ENCODE measurements at regions not wholly inside any gene's neighbourhood (a gene's known extent, or its start where the extent isn't known, plus 50 kb on each side); places are given as distances from the start of the nearest gene placed in this dataset.

DNA sequence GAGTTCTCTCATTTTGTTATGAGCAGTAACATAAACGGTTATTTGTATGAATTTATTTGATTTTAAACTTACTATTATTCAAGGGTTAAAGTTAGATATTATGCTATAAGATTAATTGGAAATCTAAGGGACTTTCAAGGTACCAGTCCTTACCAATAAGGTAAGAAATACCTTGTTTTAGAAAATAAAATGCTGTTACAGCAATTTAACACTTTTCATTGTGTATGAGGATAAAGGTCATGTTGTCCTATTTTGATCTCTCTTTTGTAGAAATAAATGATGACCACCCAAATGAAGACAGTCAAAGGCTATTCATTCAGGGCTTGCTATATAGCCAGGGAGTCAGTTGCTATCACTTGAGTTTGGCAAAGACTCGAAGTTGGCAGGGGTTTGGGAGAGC lies 1185.9 kb upstream of the GOT2 start:
- Histone ChIP-seq H3K9ac (ENCODE audit: low read depth in 1 of 2, low read length in 2 of 2) (no peak overlapping the region), H3K9me3 (ENCODE audit: control insufficient read depth in 1 of 2, low read length in 2 of 2) (no peaks in the 10 kb centered on the region), H3K4me3 (ENCODE audit: low read depth in 1 of 2, low read length in 2 of 2) (no peak overlapping the region)

DNA sequence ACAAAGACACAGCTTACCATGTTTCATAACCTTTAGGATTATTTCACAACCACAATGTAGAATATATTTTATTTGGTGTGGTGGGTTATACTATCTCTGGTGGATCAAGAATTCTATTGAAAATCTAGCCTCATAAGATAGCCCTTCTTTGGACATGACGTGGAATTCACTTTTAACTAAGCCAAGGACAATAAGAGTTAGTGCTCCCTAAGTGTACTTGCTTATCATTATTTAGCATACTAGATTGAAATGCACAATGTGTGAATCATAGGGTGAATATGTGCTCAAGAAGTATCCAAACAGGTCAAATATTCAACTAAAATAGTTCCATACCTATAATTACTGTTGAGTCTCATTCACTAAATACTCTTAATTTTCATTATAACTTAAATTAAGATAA lies 1179.5 kb upstream of the GOT2 start:
- H3K27me3 ChIP-seq (ENCODE audit: control insufficient read depth in 1 of 2, insufficient read depth in 2 of 2, low read length in 2 of 2) = no peaks in the 10 kb centered on the region
- peaks cover 0 to 2% of the 10 kb centered on the region in 2 donors for H3K9me3 ChIP-seq (ENCODE audit: control insufficient read depth in 1 of 2, low read length in 2 of 2)
- H3K36me3 ChIP-seq (ENCODE audit: control insufficient read depth in 1 of 2, insufficient read depth in 2 of 2, low read length in 2 of 2) = no peaks in the 10 kb centered on the region

More for the DNA sequence above, 1185.9 kb upstream of the GOT2 start:
- Histone ChIP-seq H3K27ac (ENCODE audit: low read depth, low read length) (no peak overlapping the region), H3K36me3 (ENCODE audit: control insufficient read depth in 1 of 2, insufficient read depth in 2 of 2, low read length in 2 of 2) (no peaks in the 10 kb centered on the region), H3K27me3 (ENCODE audit: control insufficient read depth in 1 of 2, insufficient read depth in 2 of 2, low read length in 2 of 2) (no peaks in the 10 kb centered on the region), H3K4me1 (ENCODE audit: control insufficient read depth in 1 of 2, insufficient read depth in 2 of 2, low read length in 2 of 2) (no peaks in the 10 kb centered on the region)

DNA sequence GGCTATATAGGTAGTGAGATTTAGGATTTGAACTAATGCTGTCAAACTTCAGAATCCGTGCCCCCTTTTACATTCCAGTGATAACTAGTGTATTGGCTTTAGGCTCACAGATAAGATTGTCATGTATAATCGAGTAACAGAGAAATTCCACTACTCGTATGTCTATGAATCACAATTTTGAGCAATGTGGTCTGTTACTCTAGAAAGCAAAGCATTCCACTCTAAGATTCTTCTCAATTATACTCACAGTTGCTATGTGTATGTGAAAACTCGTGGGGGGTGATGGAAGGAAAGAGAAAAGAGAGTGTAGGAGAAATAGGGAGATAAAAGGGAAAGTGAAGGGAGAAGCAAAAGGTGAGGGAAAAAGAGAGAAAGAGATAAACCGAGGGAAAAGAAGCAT lies 1175.1 kb upstream of the GOT2 start:
- Histone ChIP-seq H3K9ac (ENCODE audit: low read depth in 1 of 2, low read length in 2 of 2) (no peak overlapping the region), H3K4me1 (ENCODE audit: control insufficient read depth in 1 of 2, insufficient read depth in 2 of 2, low read length in 2 of 2) (no peaks in the 10 kb centered on the region), H3K36me3 (ENCODE audit: control insufficient read depth in 1 of 2, insufficient read depth in 2 of 2, low read length in 2 of 2) (no peaks in the 10 kb centered on the region), H3K27ac (ENCODE audit: low read depth, low read length) (no peak overlapping the region), H3K4me3 (ENCODE audit: low read depth in 1 of 2, low read length in 2 of 2) (no peak overlapping the region), H3K27me3 (ENCODE audit: control insufficient read depth in 1 of 2, insufficient read depth in 2 of 2, low read length in 2 of 2) (no peaks in the 10 kb centered on the region), H3K9me3 (ENCODE audit: control insufficient read depth in 1 of 2, low read length in 2 of 2) (peaks cover 0 to 2% of the 10 kb centered on the region in 2 donors)

More for the DNA sequence above, 1179.5 kb upstream of the GOT2 start:
- Histone ChIP-seq H3K4me1 (ENCODE audit: control insufficient read depth in 1 of 2, insufficient read depth in 2 of 2, low read length in 2 of 2) (no peaks in the 10 kb centered on the region), H3K4me3 (ENCODE audit: low read depth in 1 of 2, low read length in 2 of 2) (no peak overlapping the region), H3K27ac (ENCODE audit: low read depth, low read length) (no peak overlapping the region), H3K9ac (ENCODE audit: low read depth in 1 of 2, low read length in 2 of 2) (no peak overlapping the region)

DNA sequence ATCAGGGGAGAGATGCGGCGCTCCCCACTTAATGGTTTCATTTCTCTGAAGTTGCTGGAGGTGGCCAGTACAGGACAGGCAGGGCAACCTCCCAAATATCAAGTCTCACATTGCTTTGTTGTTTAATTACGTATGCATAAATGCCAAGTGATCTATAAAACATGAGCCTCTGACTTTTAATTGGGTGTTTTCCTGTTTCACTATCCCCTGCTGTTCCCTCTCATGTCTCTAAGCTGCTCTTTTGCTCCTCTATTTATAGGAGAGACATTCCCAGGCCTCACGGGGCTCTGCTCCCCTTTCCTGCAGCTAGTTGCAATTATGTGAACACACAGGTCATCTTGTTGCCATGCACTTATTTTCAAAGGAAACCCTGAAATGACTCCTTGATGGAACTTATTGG lies 1173.5 kb upstream of the GOT2 start:
- Histone ChIP-seq H3K9me3 (ENCODE audit: control insufficient read depth in 1 of 2, low read length in 2 of 2) (peaks cover 0 to 4% of the 10 kb centered on the region in 2 donors), H3K36me3 (ENCODE audit: control insufficient read depth in 1 of 2, insufficient read depth in 2 of 2, low read length in 2 of 2) (no peaks in the 10 kb centered on the region), H3K4me1 (ENCODE audit: control insufficient read depth in 1 of 2, insufficient read depth in 2 of 2, low read length in 2 of 2) (no peaks in the 10 kb centered on the region), H3K9ac (ENCODE audit: low read depth in 1 of 2, low read length in 2 of 2) (no peak overlapping the region), H3K27me3 (ENCODE audit: control insufficient read depth in 1 of 2, insufficient read depth in 2 of 2, low read length in 2 of 2) (no peaks in the 10 kb centered on the region), H3K27ac (ENCODE audit: low read depth, low read length) (no peak overlapping the region), H3K4me3 (ENCODE audit: low read depth in 1 of 2, low read length in 2 of 2) (no peak overlapping the region)

DNA sequence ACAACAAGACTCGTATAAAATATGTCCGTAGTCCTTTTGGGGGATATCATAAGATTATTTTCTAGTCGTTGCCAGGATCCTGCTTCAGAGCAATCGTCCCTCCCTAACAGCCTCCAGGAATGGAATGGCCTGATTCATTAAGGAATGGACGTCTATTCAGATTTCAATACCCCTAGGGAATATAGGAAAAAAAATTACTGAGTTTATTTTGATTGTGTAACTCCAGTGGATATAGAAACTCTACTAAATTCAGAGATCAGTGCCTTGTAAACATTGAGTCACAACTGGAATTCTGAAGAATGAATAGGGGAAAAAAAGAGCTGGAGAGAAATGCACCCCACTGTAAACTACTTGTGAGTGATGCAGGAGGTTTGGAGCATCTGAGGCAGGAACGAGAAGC lies 1171.5 kb upstream of the GOT2 start:
- Histone ChIP-seq H3K27ac (ENCODE audit: low read depth, low read length) (no peak overlapping the region), H3K9me3 (ENCODE audit: control insufficient read depth in 1 of 2, low read length in 2 of 2) (peaks cover 0 to 2% of the 10 kb centered on the region in 2 donors)

DNA sequence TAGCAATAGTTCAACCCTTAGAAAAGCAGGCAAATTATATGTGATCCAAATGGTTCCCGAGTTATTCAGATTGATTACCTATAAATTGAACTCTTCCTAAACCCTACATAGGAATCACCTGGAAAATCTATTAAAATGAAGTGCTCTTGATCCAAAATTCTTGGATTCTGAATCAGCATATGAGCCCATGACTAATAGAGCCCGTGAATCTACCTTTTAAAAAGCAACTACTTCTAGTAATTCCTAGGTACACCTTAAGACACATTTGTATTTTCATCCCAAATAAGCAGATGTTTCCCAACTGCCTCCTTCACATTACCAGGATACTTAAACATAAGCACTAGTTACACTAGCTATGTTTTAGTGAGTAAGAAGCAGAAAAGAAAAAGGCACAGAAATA lies 1171.0 kb upstream of the GOT2 start:
- no peaks in the 10 kb centered on the region for H3K27me3 ChIP-seq (ENCODE audit: control insufficient read depth in 1 of 2, insufficient read depth in 2 of 2, low read length in 2 of 2)
- H3K27ac ChIP-seq (ENCODE audit: low read depth, low read length) = no peak overlapping the region
- no peak overlapping the region for H3K9ac ChIP-seq (ENCODE audit: low read depth in 1 of 2, low read length in 2 of 2)
- no peak overlapping the region for H3K4me3 ChIP-seq (ENCODE audit: low read depth in 1 of 2, low read length in 2 of 2)
- no peaks in the 10 kb centered on the region for H3K36me3 ChIP-seq (ENCODE audit: control insufficient read depth in 1 of 2, insufficient read depth in 2 of 2, low read length in 2 of 2)
- peaks cover 0 to 2% of the 10 kb centered on the region in 2 donors for H3K9me3 ChIP-seq (ENCODE audit: control insufficient read depth in 1 of 2, low read length in 2 of 2)
- H3K4me1 ChIP-seq (ENCODE audit: control insufficient read depth in 1 of 2, insufficient read depth in 2 of 2, low read length in 2 of 2) = no peaks in the 10 kb centered on the region

More for the DNA sequence above, 1171.5 kb upstream of the GOT2 start:
- H3K4me3 ChIP-seq (ENCODE audit: low read depth in 1 of 2, low read length in 2 of 2) = no peak overlapping the region
- H3K9ac ChIP-seq (ENCODE audit: low read depth in 1 of 2, low read length in 2 of 2) = no peak overlapping the region
- H3K36me3 ChIP-seq (ENCODE audit: control insufficient read depth in 1 of 2, insufficient read depth in 2 of 2, low read length in 2 of 2) = no peaks in the 10 kb centered on the region
- H3K4me1 ChIP-seq (ENCODE audit: control insufficient read depth in 1 of 2, insufficient read depth in 2 of 2, low read length in 2 of 2) = no peaks in the 10 kb centered on the region
- no peaks in the 10 kb centered on the region for H3K27me3 ChIP-seq (ENCODE audit: control insufficient read depth in 1 of 2, insufficient read depth in 2 of 2, low read length in 2 of 2)

DNA sequence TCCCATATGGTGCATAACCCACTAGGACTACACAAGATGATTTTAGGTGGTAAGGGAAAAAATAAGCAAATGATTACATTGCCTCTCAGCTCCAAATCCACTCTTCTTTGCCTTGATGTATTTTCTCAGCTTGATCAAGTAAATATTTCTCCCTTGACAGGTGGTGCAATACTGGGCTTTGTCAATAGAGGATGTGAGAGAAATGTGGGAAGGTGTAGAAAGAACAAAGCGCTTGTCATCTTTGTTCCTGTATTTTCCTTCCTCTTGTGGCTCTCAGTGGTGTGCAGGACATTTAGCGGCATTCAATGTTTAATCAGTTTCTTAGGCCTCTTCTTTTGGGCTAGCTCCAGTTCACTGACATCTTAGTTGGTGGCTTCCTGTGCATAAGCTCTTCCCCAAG lies 1165.8 kb upstream of the GOT2 start:
- Histone ChIP-seq H3K27me3 (ENCODE audit: control insufficient read depth in 1 of 2, insufficient read depth in 2 of 2, low read length in 2 of 2) (no peaks in the 10 kb centered on the region), H3K9me3 (ENCODE audit: control insufficient read depth in 1 of 2, low read length in 2 of 2) (peaks cover 2 to 5% of the 10 kb centered on the region in 2 donors), H3K27ac (ENCODE audit: low read depth, low read length) (no peak overlapping the region), H3K4me3 (ENCODE audit: low read depth in 1 of 2, low read length in 2 of 2) (no peak overlapping the region), H3K9ac (ENCODE audit: low read depth in 1 of 2, low read length in 2 of 2) (no peak overlapping the region), H3K4me1 (ENCODE audit: control insufficient read depth in 1 of 2, insufficient read depth in 2 of 2, low read length in 2 of 2) (no peaks in the 10 kb centered on the region), H3K36me3 (ENCODE audit: control insufficient read depth in 1 of 2, insufficient read depth in 2 of 2, low read length in 2 of 2) (no peaks in the 10 kb centered on the region)

DNA sequence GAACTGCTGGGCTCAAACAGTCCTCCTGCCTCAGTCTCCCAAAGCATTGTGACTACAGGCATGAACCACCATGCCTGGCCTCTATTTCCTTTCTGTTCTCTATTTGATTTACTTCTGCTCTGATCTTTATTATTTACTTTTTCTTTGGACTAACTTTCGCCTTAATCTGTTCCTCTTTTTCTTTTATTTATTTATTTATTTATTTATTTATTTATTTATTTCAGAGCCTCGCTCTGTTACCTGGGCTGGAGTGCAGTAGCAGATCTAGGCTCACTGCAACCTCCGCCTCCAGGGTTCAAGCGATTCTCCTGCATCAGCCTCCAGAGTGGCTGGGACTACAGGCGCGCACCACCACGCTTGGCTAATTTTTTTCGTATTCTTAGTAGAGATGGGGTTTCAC lies 1158.3 kb upstream of the GOT2 start:
- H3K9ac ChIP-seq (ENCODE audit: low read depth in 1 of 2, low read length in 2 of 2) = no peak overlapping the region
- no peaks in the 10 kb centered on the region for H3K36me3 ChIP-seq (ENCODE audit: control insufficient read depth in 1 of 2, insufficient read depth in 2 of 2, low read length in 2 of 2)
- no peaks in the 10 kb centered on the region for H3K4me1 ChIP-seq (ENCODE audit: control insufficient read depth in 1 of 2, insufficient read depth in 2 of 2, low read length in 2 of 2)
- no peaks in the 10 kb centered on the region for H3K27me3 ChIP-seq (ENCODE audit: control insufficient read depth in 1 of 2, insufficient read depth in 2 of 2, low read length in 2 of 2)
- no peak overlapping the region for H3K4me3 ChIP-seq (ENCODE audit: low read depth in 1 of 2, low read length in 2 of 2)
- no peak overlapping the region for H3K27ac ChIP-seq (ENCODE audit: low read depth, low read length)
- H3K9me3 ChIP-seq (ENCODE audit: control insufficient read depth in 1 of 2, low read length in 2 of 2) = peaks cover 5 to 7% of the 10 kb centered on the region in 2 donors

DNA sequence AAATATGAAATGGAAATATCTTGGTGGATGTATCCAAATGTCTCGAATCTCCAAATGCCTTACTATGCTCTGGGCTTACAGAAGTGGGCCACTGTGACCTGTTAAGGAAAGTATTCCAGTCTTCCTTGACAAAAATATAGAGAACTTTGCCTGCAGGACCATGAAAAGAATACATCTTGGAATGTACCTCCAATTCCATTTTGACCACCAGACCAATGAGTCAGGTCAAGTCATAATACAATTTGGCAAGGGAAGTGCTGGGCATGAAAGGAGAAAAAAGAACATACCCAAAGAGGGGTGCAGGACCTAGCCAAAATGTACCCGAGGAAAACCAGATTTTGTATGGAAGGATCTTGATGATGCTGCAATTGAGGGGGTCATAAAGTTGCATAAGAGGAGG lies 1153.7 kb upstream of the GOT2 start:
- H3K9me3 ChIP-seq (ENCODE audit: control insufficient read depth in 1 of 2, low read length in 2 of 2) = peaks cover 3 to 8% of the 10 kb centered on the region in 2 donors
- no peaks in the 10 kb centered on the region for H3K4me1 ChIP-seq (ENCODE audit: control insufficient read depth in 1 of 2, insufficient read depth in 2 of 2, low read length in 2 of 2)
- H3K9ac ChIP-seq (ENCODE audit: low read depth in 1 of 2, low read length in 2 of 2) = no peak overlapping the region
- no peaks in the 10 kb centered on the region for H3K27me3 ChIP-seq (ENCODE audit: control insufficient read depth in 1 of 2, insufficient read depth in 2 of 2, low read length in 2 of 2)
- H3K36me3 ChIP-seq (ENCODE audit: control insufficient read depth in 1 of 2, insufficient read depth in 2 of 2, low read length in 2 of 2) = no peaks in the 10 kb centered on the region
- H3K27ac ChIP-seq (ENCODE audit: low read depth, low read length) = no peak overlapping the region
- H3K4me3 ChIP-seq (ENCODE audit: low read depth in 1 of 2, low read length in 2 of 2) = no peak overlapping the region

DNA sequence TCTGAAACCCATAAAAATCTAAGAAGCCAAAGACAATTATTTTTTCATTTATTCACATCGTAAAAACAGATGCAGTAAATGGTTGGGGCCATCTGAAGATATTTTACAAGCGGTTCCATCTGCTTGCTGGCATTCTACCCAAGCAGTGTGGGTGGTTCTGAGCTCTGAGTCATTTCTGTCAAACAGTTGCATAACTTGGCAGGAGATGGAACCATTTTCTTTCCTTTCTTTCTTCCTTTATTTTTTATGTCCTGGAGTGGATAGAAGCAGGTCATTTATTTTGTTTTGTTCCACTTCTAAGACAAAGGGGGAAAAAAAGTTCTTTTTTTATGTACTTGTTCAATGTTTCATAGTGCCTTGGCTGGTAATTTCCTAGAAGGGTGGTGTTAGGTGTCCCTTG lies 1151.9 kb upstream of the GOT2 start:
- Histone ChIP-seq H3K36me3 (ENCODE audit: control insufficient read depth in 1 of 2, insufficient read depth in 2 of 2, low read length in 2 of 2) (no peaks in the 10 kb centered on the region), H3K9ac (ENCODE audit: low read depth in 1 of 2, low read length in 2 of 2) (no peak overlapping the region), H3K27ac (ENCODE audit: low read depth, low read length) (no peak overlapping the region), H3K27me3 (ENCODE audit: control insufficient read depth in 1 of 2, insufficient read depth in 2 of 2, low read length in 2 of 2) (no peaks in the 10 kb centered on the region), H3K4me3 (ENCODE audit: low read depth in 1 of 2, low read length in 2 of 2) (no peak overlapping the region), H3K9me3 (ENCODE audit: control insufficient read depth in 1 of 2, low read length in 2 of 2) (peaks cover 3 to 8% of the 10 kb centered on the region in 2 donors), H3K4me1 (ENCODE audit: control insufficient read depth in 1 of 2, insufficient read depth in 2 of 2, low read length in 2 of 2) (no peaks in the 10 kb centered on the region)

DNA sequence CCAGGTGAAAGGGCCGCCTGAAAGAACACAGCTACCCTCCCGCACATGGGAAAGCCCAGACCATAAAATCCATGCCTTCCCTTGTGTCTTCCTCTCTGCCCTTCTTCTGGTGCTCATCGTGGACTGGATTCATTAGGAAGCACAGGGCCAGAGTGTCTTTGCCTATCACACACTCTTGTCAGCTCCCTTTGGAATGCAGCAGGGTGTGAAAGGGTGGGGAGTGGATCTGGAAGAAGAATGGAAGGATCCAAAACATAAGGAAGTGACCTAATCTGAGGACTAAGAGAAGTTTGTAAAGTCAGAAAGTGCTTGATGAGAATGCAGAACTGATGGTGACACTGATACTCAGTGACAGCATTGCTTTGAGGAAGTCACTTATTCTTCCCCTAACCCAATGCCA lies 1147.3 kb upstream of the GOT2 start:
- H3K9ac ChIP-seq (ENCODE audit: low read depth in 1 of 2, low read length in 2 of 2) = no peak overlapping the region
- H3K27ac ChIP-seq (ENCODE audit: low read depth, low read length) = no peak overlapping the region
- no peaks in the 10 kb centered on the region for H3K36me3 ChIP-seq (ENCODE audit: control insufficient read depth in 1 of 2, insufficient read depth in 2 of 2, low read length in 2 of 2)
- H3K4me1 ChIP-seq (ENCODE audit: control insufficient read depth in 1 of 2, insufficient read depth in 2 of 2, low read length in 2 of 2) = no peaks in the 10 kb centered on the region
- no peaks in the 10 kb centered on the region for H3K27me3 ChIP-seq (ENCODE audit: control insufficient read depth in 1 of 2, insufficient read depth in 2 of 2, low read length in 2 of 2)
- H3K9me3 ChIP-seq (ENCODE audit: control insufficient read depth in 1 of 2, low read length in 2 of 2) = no peaks in the 10 kb centered on the region
- H3K4me3 ChIP-seq (ENCODE audit: low read depth in 1 of 2, low read length in 2 of 2) = no peak overlapping the region

Data from duodenal mucosa (tissue), 2 donors.